ENCODE measurements at regions not wholly inside any gene's neighbourhood (a gene's known extent, or its start where the extent isn't known, plus 50 kb on each side); places are given as distances from the start of the nearest gene placed in this dataset.

DNA sequence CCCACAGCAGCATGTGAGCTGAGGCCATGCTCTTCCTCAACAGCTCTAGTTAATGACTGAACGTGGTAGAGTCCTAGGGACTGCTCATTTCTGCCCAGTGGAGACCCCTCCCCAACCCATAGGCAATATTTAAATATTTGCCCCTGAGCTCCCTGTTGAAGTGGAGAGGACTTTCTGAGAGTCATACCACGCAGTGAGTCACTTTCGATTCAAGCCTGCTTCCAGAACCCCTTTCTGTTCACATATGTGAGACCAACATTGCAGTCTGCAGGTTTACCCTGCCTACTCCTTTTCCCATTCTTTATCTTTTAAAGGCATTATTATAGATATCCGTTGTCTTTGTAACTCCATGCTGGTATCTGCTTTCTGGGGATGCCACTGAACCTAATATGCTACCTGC lies 946.3 kb downstream of the JRKL start:
- no peaks in the 10 kb centered on the region for H3K4me1 Mint-ChIP-seq

DNA sequence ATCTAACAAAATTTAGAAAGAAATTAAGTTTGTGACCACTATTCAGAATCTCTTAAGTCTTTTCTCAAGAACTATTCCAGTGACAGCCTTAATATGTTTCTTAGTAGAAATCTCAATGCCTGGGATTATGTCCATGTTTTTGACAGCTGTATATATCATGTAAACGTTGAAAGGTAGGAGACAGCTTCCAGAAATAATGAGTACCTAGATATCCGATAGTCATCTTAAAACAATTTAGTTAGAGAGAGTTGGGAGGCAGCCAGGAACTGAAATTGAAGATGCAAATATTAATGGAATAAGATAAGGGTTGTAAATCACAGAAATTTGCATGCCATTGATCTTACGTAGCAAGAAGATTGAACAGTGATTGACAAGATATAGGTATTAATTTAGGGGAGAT lies 955.2 kb downstream of the JRKL start:
- Mint-ChIP-seq H3K4me3 (no peak overlapping the region), H3K36me3 (no peaks in the 10 kb centered on the region), H3K27ac (no peak overlapping the region), H3K4me1 (no peaks in the 10 kb centered on the region), H3K27me3 (no peaks in the 10 kb centered on the region), H3K9me3 (no peaks in the 10 kb centered on the region)
- no peak for DNase-seq

More for the DNA sequence above, 946.3 kb downstream of the JRKL start:
- H3K4me3 Mint-ChIP-seq, result no peak overlapping the region
- H3K36me3 Mint-ChIP-seq, result no peaks in the 10 kb centered on the region
- H3K27ac Mint-ChIP-seq, result no peak overlapping the region
- peaks cover 1% of the 10 kb centered on the region for H3K9me3 Mint-ChIP-seq
- DNase-seq, result no peak
- no peaks in the 10 kb centered on the region for H3K27me3 Mint-ChIP-seq

DNA sequence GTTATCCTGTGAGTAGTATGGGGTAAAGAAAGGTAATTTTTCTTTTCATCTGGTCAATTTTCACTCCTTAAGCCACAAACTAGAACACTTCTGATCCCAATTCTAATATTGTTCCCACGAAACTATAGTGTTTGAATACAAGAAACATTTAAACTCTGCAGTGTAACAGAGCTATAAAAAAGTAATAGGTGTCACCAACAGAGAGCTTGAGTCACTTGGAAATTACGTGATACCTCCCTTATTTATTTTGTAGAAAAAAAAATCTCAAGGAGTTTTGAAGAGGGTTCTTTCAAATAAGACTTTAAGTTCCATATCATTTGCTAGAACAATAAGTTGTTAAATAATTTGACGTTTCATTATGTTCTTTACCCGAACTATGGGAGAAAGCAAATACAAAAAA lies 959.4 kb downstream of the JRKL start:
- DNase-seq, result no peak
- Mint-ChIP-seq H3K36me3 (no peaks in the 10 kb centered on the region), H3K4me1 (no peaks in the 10 kb centered on the region), H3K27ac (no peak overlapping the region), H3K4me3 (no peak overlapping the region), H3K9me3 (peaks cover 6% of the 10 kb centered on the region), H3K27me3 (no peaks in the 10 kb centered on the region)

DNA sequence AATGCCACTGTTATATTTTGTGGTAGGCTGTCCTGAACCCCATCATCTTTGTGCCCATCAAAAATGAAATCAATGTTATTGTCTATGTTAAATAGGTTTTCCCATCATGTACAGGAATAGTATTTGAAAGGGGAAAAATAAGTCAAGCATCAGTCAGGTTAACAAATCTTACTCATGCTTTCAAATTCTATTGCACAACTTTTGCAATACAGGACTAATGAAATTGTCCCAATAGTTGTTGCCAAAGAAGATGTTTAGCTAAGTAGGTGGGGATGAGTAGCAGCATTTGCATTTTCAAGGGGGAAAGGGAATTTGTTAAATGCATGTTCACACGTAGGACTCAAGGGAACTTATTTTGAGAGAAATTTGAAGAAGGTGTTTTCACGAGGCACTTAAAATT lies 962.1 kb downstream of the JRKL start:
- Mint-ChIP-seq H3K36me3 (no peaks in the 10 kb centered on the region), H3K4me1 (no peaks in the 10 kb centered on the region), H3K27ac (no peak overlapping the region), H3K27me3 (no peaks in the 10 kb centered on the region), H3K9me3 (peaks cover 6% of the 10 kb centered on the region), H3K4me3 (no peak overlapping the region)
- no peak for DNase-seq

DNA sequence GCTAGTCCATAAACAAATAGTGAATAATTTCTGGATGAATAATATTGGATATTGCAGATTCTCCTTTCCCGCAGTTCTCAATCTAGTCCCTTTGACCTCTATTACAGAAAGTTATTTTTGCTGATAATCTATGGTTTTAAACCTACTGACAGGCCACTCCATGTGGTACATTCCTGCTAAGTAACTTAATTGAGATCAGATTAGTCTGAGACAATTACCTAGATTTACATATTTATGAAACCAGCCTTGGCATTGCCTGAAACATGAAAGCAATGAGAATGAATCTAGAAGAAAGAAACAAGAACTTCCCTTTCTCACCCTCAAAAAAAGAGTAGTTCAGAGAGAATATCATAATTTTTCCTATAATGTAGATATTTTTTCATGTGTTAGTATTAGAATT lies 964.2 kb downstream of the JRKL start:
- DNase-seq, result no peak
- Mint-ChIP-seq H3K27ac (no peak overlapping the region), H3K4me1 (no peaks in the 10 kb centered on the region), H3K27me3 (no peaks in the 10 kb centered on the region), H3K36me3 (no peaks in the 10 kb centered on the region), H3K4me3 (no peak overlapping the region), H3K9me3 (peaks cover 6% of the 10 kb centered on the region)

DNA sequence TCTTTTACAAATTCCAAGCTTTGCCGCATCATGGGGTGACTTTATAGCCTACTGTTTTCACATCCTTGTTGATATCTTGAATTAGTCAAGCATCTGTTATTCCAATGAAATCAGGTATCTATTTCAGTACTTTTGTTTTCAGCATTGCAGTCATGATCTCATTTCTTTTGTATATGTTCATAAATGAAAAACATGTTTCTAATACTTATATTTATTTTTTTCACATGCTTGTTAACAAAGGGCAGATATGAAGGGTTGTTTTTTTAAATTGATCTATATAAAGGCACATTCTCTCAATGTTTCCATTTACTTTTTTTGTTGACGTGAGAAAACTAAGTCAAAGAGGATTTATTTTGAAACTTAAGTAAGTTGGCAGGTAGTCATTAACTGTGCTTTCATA lies 964.8 kb downstream of the JRKL start:
- no peak for DNase-seq
- no peaks in the 10 kb centered on the region for H3K27me3 Mint-ChIP-seq
- H3K9me3 Mint-ChIP-seq, result peaks cover 6% of the 10 kb centered on the region
- no peak overlapping the region for H3K4me3 Mint-ChIP-seq
- no peak overlapping the region for H3K27ac Mint-ChIP-seq
- H3K4me1 Mint-ChIP-seq, result no peaks in the 10 kb centered on the region
- H3K36me3 Mint-ChIP-seq, result no peaks in the 10 kb centered on the region

DNA sequence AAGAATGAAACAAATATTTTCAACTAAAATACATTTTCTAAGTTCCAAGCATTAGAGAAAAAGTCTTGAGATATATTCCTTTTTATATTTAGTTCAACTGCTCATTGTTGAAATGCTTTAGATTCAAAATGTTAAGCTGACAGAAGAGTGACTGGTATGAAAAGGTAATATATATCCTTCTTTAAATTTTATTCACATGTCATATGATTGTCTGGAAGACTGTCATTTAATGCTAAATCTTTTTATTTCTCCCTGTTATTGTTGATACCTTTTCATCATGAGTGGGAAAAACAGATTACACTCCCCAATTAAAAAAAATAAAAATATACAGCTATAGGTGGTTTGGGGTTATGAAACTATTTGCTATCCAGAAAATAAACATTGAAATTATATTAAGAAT lies 965.4 kb downstream of the JRKL start:
- Mint-ChIP-seq H3K9me3 (peaks cover 6% of the 10 kb centered on the region), H3K4me1 (no peaks in the 10 kb centered on the region), H3K36me3 (no peaks in the 10 kb centered on the region), H3K4me3 (no peak overlapping the region), H3K27me3 (no peaks in the 10 kb centered on the region), H3K27ac (no peak overlapping the region)
- no peak for DNase-seq

DNA sequence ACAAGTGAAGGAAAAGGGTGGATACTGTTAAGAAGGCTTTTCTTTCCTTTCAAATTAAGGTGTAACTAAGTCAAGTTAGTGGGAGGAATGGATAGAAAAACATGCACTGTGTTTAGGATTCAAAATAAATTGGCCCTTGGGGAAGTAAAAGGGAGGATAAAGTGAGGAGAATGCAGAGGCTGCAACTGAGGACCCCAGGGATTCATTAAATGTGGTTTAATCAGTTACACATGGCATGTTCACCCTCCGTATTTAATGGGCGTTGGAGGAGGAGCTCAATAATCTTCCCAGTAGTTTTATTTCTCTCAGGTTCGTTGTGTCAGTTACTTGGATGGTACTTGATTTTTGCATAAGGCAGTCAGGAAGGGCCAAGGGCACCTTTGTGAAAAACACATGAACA lies 966.3 kb downstream of the JRKL start:
- Mint-ChIP-seq H3K9me3 (no peaks in the 10 kb centered on the region), H3K27ac (no peak overlapping the region), H3K4me1 (no peaks in the 10 kb centered on the region), H3K36me3 (no peaks in the 10 kb centered on the region), H3K27me3 (no peaks in the 10 kb centered on the region), H3K4me3 (no peak overlapping the region)
- DNase-seq, result no peak

DNA sequence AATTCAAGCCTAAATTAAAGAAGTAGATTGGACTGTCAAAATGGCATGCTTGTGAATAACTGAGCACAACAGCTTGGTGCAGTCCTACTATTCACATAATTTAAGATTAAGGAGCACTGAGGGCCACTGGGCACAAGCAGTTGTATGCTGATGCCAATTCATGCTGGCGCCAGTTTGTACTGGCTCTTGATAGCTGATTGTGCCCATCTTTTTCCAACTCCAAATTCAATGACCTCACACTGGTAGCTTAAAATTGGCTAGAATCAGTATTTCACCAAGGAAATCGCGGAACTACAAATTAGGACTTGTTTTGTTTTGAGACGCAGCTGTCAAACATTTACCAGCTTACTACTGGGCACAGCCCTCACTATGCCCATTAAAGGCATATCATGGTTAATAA lies 969.2 kb downstream of the JRKL start:
- H3K9me3 Mint-ChIP-seq, result no peaks in the 10 kb centered on the region
- H3K27me3 Mint-ChIP-seq, result no peaks in the 10 kb centered on the region
- no peak overlapping the region for H3K4me3 Mint-ChIP-seq
- H3K36me3 Mint-ChIP-seq, result no peaks in the 10 kb centered on the region
- no peaks in the 10 kb centered on the region for H3K4me1 Mint-ChIP-seq
- DNase-seq, result no peak
- no peak overlapping the region for H3K27ac Mint-ChIP-seq

DNA sequence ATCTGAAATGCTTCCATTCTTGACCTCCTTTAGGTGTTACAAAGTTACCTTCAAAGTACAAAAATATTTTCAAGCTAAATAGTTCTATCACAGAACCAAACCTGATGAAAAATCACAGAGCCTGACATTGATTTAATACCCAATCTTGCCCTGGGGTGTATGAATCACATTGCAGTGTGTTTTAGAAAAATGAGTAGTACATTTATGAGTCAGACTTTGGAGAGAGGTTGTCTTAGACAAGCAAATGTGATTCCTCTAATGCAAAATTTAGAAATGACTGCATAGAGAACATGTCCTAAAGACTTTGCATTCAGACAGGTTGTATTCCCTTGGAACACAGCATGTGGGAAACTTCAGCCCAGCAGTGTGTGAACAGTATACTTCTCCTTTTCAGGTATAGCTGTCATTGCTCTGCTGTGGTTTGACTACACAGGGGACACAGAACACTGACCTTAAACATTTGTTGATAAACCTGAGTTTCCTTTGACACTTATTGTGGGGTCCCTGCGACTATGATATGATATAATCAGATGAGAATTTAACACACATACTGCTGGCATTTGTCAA lies 972.1 kb downstream of the JRKL start:
- DNase-seq, result no peak
- H3K9me3 Mint-ChIP-seq, result peaks cover 8% of the 10 kb centered on the region
- no peaks in the 10 kb centered on the region for H3K4me1 Mint-ChIP-seq
- H3K27me3 Mint-ChIP-seq, result no peaks in the 10 kb centered on the region
- no peak overlapping the region for H3K4me3 Mint-ChIP-seq
- no peak overlapping the region for H3K27ac Mint-ChIP-seq
- H3K36me3 Mint-ChIP-seq, result no peaks in the 10 kb centered on the region

DNA sequence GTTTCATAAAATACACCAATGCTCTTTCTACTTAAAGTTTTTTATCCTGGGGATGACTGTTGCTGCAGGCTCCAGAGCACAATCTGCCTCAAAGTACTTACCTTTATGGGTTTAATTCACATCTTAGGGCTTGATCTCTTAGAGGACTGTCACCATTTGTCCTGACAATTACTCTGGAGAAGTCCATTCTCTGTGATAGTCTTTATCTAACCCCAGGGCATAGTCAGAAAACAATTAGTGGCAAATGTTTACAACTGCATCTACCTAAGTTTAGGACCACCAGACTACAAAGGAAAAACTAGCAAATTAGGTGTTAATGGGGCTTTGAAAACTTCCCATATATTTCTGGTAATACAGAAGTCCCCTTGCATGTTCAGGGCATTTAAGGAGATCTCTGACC lies 973.5 kb downstream of the JRKL start:
- Mint-ChIP-seq H3K27ac (no peak overlapping the region), H3K4me1 (no peaks in the 10 kb centered on the region), H3K27me3 (no peaks in the 10 kb centered on the region), H3K9me3 (peaks cover 10% of the 10 kb centered on the region), H3K4me3 (no peak overlapping the region), H3K36me3 (no peaks in the 10 kb centered on the region)
- no peak for DNase-seq

DNA sequence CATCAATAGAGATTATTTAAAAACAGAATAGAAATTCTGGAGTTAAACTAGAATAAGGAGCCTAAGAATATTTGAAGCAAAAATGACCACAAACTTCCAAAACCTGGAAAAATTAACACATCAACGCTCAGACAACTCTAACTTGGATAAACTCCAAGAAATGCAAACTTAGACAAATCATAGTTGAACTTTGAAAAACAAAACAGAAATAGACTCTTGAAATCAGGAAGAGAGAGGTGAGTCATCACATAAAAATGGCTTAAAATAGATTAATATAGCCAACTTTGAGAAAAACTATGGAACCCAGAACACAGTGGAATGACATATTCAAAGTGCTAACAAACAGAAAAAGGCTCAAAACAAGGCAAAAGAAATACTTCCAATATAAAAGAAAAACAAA lies 974.2 kb downstream of the JRKL start:
- no peak for DNase-seq
- no peaks in the 10 kb centered on the region for H3K27me3 Mint-ChIP-seq
- no peaks in the 10 kb centered on the region for H3K4me1 Mint-ChIP-seq
- no peak overlapping the region for H3K27ac Mint-ChIP-seq
- H3K36me3 Mint-ChIP-seq, result no peaks in the 10 kb centered on the region
- H3K9me3 Mint-ChIP-seq, result peaks cover 11% of the 10 kb centered on the region
- H3K4me3 Mint-ChIP-seq, result no peak overlapping the region

DNA sequence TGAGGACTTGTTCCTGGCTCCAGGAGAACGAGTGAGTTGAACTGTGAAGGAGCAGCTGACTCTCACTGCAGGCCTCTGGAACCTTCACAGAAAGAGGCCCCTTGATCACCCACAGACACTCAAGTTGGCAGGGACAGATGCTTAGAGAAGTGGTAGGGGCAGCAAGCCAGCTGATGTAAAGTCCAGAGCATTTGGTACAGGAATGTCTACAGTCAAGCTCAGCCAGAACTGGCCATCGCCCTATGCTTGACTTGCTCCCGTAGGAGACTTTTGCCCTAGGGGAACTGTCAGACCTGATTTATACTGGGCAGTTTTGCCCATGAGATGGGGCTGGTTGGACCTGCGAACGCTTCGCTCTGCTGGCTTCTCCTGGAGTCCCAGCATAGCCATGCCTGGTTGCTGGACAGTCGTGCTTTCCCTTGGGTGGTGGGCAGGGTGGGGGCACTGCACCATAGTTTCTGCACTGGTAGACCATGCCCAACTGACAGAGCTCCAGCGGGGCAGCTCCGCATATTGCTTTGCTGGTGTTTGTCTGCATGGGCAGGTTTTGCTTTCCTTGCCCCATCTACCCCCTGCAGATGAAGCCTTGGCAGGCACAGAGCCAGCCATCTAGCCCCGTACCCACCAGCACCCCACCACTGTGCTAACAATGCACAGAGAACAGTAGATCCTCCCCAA lies 977.7 kb downstream of the JRKL start:
- Mint-ChIP-seq H3K9me3 (peaks cover 19% of the 10 kb centered on the region), H3K4me3 (no peak overlapping the region), H3K27me3 (no peaks in the 10 kb centered on the region), H3K36me3 (no peaks in the 10 kb centered on the region), H3K4me1 (no peaks in the 10 kb centered on the region), H3K27ac (no peak overlapping the region)
- no peak for DNase-seq

DNA sequence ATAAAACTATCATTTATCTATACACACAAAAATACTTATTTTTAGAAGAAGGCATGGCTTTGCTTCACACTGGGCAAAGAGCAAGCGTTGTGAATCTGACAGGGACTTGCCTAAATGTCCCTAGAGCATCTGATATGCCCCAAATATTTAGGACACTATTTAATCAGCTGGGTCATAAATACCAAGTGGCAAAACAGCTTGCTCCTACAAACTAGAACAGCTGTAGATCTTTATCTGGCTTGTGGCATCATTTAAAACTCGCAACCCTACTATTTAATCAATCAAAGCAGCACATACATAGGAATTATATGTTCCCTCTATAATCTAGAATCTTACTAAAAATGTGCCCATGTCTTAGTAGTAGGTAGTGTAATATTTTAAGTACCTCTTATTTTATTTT lies 999.5 kb downstream of the JRKL start:
- Mint-ChIP-seq H3K36me3 (no peaks in the 10 kb centered on the region), H3K4me3 (no peak overlapping the region), H3K27me3 (no peaks in the 10 kb centered on the region), H3K27ac (no peak overlapping the region), H3K9me3 (peaks cover 13% of the 10 kb centered on the region), H3K4me1 (no peaks in the 10 kb centered on the region)
- no peak for DNase-seq

DNA sequence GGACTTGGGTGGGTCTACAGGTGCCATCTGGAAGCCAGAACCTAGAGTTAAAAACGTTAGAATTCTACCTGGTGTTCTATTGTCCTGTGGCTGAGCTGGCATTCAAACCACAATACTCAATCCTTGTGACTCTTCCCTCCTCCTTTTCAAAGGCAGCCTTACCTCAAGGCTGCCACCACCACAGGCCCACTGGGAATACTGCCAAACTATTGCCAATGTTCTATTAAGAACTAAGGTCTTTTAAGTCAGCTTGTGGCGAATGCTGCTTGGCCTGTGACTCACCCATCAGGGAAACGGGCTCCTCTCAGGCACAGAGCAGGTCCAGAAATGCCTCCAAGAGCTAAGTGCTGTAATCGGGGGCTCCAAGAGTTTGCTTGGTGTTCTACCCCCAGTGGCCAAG lies 1008.4 kb downstream of the JRKL start:
- Mint-ChIP-seq H3K36me3 (no peaks in the 10 kb centered on the region), H3K9me3 (peaks cover 12% of the 10 kb centered on the region), H3K4me1 (no peaks in the 10 kb centered on the region), H3K27me3 (no peaks in the 10 kb centered on the region), H3K4me3 (no peak overlapping the region), H3K27ac (no peak overlapping the region)
- no peak for DNase-seq

DNA sequence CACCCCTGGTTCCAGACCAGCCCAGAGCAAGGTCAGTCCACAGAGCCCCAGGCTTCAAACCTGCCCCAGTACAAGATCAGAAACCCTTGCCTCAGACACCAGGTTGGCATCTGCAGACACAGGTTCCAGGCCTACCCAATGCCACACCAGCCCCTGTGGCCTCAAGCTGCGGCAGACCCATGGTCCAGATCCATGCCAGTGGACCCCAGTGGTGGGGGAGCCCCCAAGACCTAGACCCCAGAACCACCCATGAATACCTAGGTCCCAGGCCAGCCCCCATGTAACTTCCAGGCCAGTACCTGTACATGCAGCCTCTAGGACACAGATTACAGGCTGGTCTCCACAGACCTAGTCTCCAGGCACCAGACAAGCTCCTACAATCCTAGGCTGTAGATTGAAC lies 1019.3 kb downstream of the JRKL start:
- Mint-ChIP-seq H3K9me3 (peaks cover 11% of the 10 kb centered on the region), H3K27ac (no peak overlapping the region), H3K27me3 (no peaks in the 10 kb centered on the region), H3K36me3 (no peaks in the 10 kb centered on the region), H3K4me1 (no peaks in the 10 kb centered on the region), H3K4me3 (no peak overlapping the region)
- no peak for DNase-seq
